H1 (cell line): ENCODE measurements at regions not wholly inside any gene's neighbourhood (a gene's known extent, or its start where the extent isn't known, plus 50 kb on each side); places are given as distances from the start of the nearest gene placed in this dataset.

ENCODE experiments used
- TF ChIP-seq, protein P1 (sequence below): fragments of 300-600 bp; sonication (generic); IDR thresholded peaks from 2 replicates; pipeline ENCODE4 v1.7.1; 2012; ENCODE audit warnings: low read length, moderate library complexity, mild to moderate bottlenecking, inconsistent platforms; ENCODE audit not compliant: insufficient replicate concordance

DNA sequence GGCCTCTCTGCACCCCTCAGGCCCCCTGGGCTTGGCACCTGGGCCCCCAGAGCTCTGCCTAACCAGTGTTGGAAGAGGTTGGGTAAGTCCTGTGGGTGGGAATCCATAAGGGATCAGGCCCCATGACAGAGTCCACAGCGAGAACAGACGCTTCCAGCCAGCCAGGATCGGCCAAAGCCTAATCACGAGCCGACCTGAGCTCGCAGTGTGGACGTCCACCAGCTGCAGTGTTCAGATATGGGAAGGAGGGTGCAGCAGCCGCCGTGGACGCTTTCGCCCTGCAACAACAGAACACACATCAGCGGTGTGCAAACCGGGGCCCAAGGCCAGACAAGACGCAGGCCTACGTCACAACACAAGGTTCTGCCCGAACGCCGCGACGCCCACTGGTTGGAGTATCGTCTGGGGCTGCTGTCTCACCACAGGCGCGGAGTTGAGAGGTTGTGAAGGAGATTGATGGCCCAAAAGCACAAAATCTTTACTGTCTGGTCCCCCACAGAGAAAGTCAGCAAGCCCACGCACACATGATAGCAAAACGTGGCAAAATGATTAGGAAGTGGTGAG, 102.1 kb downstream of the FOXL3 start (continued):
- TF ChIP-seq, protein P1, sequence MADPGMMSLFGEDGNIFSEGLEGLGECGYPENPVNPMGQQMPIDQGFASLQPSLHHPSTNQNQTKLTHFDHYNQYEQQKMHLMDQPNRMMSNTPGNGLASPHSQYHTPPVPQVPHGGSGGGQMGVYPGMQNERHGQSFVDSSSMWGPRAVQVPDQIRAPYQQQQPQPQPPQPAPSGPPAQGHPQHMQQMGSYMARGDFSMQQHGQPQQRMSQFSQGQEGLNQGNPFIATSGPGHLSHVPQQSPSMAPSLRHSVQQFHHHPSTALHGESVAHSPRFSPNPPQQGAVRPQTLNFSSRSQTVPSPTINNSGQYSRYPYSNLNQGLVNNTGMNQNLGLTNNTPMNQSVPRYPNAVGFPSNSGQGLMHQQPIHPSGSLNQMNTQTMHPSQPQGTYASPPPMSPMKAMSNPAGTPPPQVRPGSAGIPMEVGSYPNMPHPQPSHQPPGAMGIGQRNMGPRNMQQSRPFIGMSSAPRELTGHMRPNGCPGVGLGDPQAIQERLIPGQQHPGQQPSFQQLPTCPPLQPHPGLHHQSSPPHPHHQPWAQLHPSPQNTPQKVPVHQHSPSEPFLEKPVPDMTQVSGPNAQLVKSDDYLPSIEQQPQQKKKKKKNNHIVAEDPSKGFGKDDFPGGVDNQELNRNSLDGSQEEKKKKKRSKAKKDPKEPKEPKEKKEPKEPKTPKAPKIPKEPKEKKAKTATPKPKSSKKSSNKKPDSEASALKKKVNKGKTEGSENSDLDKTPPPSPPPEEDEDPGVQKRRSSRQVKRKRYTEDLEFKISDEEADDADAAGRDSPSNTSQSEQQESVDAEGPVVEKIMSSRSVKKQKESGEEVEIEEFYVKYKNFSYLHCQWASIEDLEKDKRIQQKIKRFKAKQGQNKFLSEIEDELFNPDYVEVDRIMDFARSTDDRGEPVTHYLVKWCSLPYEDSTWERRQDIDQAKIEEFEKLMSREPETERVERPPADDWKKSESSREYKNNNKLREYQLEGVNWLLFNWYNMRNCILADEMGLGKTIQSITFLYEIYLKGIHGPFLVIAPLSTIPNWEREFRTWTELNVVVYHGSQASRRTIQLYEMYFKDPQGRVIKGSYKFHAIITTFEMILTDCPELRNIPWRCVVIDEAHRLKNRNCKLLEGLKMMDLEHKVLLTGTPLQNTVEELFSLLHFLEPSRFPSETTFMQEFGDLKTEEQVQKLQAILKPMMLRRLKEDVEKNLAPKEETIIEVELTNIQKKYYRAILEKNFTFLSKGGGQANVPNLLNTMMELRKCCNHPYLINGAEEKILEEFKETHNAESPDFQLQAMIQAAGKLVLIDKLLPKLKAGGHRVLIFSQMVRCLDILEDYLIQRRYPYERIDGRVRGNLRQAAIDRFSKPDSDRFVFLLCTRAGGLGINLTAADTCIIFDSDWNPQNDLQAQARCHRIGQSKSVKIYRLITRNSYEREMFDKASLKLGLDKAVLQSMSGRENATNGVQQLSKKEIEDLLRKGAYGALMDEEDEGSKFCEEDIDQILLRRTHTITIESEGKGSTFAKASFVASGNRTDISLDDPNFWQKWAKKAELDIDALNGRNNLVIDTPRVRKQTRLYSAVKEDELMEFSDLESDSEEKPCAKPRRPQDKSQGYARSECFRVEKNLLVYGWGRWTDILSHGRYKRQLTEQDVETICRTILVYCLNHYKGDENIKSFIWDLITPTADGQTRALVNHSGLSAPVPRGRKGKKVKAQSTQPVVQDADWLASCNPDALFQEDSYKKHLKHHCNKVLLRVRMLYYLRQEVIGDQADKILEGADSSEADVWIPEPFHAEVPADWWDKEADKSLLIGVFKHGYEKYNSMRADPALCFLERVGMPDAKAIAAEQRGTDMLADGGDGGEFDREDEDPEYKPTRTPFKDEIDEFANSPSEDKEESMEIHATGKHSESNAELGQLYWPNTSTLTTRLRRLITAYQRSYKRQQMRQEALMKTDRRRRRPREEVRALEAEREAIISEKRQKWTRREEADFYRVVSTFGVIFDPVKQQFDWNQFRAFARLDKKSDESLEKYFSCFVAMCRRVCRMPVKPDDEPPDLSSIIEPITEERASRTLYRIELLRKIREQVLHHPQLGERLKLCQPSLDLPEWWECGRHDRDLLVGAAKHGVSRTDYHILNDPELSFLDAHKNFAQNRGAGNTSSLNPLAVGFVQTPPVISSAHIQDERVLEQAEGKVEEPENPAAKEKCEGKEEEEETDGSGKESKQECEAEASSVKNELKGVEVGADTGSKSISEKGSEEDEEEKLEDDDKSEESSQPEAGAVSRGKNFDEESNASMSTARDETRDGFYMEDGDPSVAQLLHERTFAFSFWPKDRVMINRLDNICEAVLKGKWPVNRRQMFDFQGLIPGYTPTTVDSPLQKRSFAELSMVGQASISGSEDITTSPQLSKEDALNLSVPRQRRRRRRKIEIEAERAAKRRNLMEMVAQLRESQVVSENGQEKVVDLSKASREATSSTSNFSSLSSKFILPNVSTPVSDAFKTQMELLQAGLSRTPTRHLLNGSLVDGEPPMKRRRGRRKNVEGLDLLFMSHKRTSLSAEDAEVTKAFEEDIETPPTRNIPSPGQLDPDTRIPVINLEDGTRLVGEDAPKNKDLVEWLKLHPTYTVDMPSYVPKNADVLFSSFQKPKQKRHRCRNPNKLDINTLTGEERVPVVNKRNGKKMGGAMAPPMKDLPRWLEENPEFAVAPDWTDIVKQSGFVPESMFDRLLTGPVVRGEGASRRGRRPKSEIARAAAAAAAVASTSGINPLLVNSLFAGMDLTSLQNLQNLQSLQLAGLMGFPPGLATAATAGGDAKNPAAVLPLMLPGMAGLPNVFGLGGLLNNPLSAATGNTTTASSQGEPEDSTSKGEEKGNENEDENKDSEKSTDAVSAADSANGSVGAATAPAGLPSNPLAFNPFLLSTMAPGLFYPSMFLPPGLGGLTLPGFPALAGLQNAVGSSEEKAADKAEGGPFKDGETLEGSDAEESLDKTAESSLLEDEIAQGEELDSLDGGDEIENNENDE: no peak
